ENCODE measurements at regions not wholly inside any gene's neighbourhood (a gene's known extent, or its start where the extent isn't known, plus 50 kb on each side); places are given as distances from the start of the nearest gene placed in this dataset.

GRCh38 chr4:181061787-181062186, 1181.4 kb upstream of the TENM3 start:
- no peak for TF ChIP-seq POLR2A (IDR thresholded peaks at IDR 0.05; ENCODE audit: low read length)
- no peak for TF ChIP-seq GATA1 (IDR thresholded peaks at IDR 0.05; ENCODE audit: low read depth, low read length)

All from erythroblast (primary cell).